H54 (cell line): ENCODE measurements at regions not wholly inside any gene's neighbourhood (a gene's known extent, or its start where the extent isn't known, plus 50 kb on each side); places are given as distances from the start of the nearest gene placed in this dataset.
"Not testable (repeated sequence)": the region's sequence is repeated elsewhere in the genome, so short reads cannot be mapped to it uniquely, and the experiment has no call there.

Experiments
- DNase-seq: peaks from one replicate; pipeline ENCODE4 v3.0.0; 2011; ENCODE audit warnings: low spot score, mixed read lengths; ENCODE audit not compliant: insufficient read length
- FAIRE-seq: peaks from 3 replicates; lab custom pipeline; 2011; peaks lifted over from hg19 to GRCh38; lab: Jason Lieb, UNC
- POLR2A ChIP-seq: IDR thresholded peaks from 2 replicates; pipeline ENCODE4 v1.6.1; 2011; ENCODE audit warnings: low read depth, mild to moderate bottlenecking, low read length

DNA sequence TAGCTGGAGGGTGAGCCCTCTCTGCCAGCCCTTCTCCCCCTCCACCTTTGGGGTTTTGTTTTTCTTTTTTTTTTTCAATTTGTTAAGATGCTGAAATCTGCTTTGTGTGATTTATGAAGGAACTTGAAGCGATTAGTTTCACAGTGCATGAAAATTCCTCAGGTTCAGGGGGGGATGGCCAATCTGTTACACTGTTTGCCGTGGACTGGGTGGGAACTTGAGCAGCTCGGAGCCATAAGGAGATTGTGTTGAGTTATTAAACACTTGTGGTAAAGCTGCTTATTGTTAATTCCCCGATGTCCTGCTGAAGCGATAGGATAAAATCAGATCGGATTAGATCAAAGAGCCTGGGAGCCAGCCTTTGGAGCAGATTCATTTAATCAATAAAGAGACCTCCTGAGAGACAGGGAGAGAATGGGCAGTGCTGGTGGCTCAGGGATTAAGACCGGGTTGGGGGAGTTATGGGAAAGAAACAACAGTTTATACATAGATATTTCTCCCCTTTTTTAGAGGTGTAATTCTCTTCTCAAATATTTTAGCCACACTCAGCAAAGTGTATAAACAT lies 105.8 kb upstream of the SPATA31D4 start:
- DNase-seq = no peak
- no peak for TF ChIP-seq POLR2A
- no peak for FAIRE-seq

GRCh38 chr9:81822967-81823366 lies 105.3 kb upstream of the SPATA31D4 start:
- DNase-seq (no peak), FAIRE-seq (no peak)
- no peak for TF ChIP-seq POLR2A

- FAIRE-seq (peak; percentile 23), DNase-seq (no peak)
Measured at GRCh38 chr9:81823672-81824554, 104.3 kb upstream of the SPATA31D4 start.

DNA sequence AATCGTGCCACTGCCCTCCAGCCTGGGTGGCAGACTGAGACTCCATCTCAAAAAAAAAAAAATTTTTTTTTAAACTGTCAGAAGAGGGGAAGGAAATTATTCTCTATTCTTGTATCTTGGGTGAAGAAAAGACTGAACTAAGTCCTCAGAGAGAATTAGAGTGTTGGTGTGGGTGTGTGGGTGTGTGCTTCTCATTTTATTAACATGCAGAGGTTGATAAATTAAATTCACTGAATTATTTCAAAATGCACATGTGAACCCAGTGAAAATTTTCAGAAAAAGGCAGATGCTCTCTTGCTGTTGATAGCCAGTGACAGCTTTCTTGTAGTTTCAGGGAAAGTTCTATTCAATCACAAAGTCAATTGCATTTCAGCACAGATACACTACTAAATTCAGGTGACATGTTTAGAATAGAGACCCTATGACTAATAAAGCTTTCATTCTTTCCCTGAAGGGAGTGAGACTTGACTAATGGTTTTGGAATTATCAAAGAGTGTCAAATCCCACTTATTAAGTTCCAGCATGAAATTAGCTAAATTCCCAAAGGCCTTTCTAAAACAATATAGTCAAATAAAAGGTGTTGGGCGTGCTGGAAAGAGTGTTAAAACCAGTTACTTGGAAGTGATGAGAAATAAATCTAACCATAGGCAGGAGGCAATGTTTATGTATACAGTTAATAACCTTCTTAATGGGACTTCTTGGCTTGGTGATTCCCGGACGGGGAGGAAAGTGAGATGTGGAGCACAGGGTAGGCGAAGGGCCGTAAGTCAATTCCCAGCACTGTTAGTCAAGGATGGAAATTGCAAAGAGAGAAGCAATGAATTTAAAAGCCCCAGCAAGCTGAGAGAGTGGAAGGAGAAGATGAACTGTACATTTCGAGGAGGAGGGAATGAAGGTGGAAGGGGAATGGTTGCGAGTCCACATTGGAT lies 103.2 kb upstream of the SPATA31D4 start:
- DNase-seq = no peak
- FAIRE-seq = peak; percentile 79
- no peak for TF ChIP-seq POLR2A

More at GRCh38 chr9:81823672-81824554, 104.3 kb upstream of the SPATA31D4 start:
- no peak for TF ChIP-seq POLR2A

GRCh38 chr9:81825846-81826516 lies 102.2 kb upstream of the SPATA31D4 start:
- DNase-seq = peak; percentile 58
- no peak for TF ChIP-seq POLR2A
- peak; percentile 92 for FAIRE-seq

- DNase-seq = no peak
- no peak for TF ChIP-seq POLR2A
- no peak for FAIRE-seq
Measured at GRCh38 chr9:81826517-81826906, 101.7 kb upstream of the SPATA31D4 start.

GRCh38 chr9:81827616-81828296 lies 100.5 kb upstream of the SPATA31D4 start:
- FAIRE-seq (no peak), DNase-seq (no peak)
- no peak for TF ChIP-seq POLR2A

- TF ChIP-seq POLR2A = no peak
- no peak for DNase-seq
- FAIRE-seq = no peak
Measured at GRCh38 chr9:81829195-81829882, 98.9 kb upstream of the SPATA31D4 start.

DNA sequence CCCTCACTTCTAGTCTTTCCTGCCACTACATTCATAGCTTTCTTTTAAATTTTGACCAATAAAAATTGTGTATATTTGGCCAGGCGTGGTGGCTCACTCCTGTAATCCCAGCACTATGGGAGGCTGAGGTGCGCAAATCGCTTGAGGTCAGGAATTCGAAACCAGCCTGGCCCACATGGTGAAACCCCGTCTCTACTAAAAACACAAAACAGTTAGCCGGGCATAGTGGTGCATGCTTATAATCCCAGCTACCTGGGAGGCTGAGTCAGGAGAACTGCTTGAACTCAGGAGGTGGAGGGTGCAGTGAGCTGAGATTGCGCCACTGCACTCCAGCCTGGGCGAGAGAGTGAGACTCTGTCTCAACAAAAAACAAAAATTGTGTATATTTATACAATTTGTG lies 97.8 kb upstream of the SPATA31D4 start:
- not testable (repeated sequence) for FAIRE-seq, DNase-seq

DNA sequence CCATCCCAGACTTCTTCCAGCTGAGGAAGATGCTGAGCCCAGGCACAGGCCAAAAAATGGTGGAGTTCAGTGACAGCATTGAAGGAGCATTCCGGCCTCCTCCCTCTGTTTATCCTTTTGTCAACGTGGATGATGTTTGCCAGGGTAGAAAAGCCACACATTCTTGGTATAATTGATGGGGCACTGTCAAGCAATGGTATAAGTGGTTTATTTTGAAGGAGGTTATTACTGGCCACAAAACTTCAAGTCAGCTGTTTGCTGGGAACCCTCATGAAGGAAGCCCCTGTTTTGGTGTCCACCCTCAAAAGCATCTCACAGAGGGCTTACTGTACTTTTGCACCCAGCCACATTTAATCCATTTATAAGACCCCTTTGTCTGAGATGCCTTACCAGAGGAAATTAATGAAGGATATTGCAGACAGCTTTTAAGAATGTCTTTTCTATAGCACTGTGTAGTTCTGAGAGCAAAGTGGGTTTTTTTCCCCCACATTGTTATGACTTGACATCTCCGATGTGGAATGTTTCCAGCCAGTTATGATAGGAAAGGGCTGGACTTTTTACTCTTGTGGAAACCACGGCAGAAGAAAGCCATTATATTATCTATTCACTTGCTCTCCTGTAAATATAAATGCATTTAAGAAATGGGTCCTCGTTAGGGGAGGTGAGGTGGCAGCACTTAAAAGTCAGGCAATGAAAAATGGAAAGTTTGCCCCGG lies 95.5 kb upstream of the SPATA31D4 start:
- no peak for TF ChIP-seq POLR2A
- FAIRE-seq (no peak), DNase-seq (no peak)

DNA sequence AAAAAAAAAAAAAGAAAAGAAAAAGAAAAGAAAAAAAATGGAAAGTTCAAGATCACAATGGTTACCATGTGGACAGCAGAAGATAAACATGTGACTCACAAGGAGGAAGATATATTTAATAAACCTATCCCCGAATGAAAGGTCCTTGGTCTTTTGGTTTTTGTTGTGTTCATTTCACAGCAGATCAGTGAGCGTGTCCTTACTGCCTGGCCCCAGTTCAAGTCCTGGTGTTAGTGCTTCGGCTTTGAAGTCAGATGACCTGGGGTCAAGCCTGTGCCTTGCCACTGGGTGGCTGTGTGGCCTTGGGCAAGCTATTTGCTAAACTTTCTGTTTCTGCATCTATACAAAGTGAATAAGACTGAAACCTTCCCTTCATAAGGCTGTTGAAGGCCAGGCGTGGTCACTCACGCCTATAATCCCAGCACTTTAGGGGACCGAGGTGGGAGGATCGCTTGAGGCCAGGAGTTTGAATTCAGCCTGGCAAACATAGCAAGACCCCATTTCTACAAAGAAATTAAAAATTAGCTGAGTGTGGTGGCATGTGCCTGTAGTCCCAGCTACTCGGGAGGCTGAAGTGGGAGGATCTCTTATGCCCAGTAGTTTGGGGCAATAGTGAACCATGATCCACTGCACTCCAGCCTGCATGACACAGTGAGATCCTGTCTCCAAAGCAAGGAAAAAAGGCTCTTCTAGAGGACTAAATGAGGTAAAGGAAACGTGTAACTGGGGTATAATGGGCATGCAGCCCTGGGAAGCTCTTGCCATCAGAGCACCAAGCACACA lies 94.5 kb upstream of the SPATA31D4 start:
- FAIRE-seq = no peak
- DNase-seq = no peak
- TF ChIP-seq POLR2A = no peak
